Activated T-cell treated with anti-CD3 and anti-CD28 coated beads, Interleukin-2, amount 50 U/mL, for 72 hours (primary cell): ENCODE measurements at regions not wholly inside any gene's neighbourhood (a gene's known extent, or its start where the extent isn't known, plus 50 kb on each side); places are given as distances from the start of the nearest gene placed in this dataset.
A peak's percentile ranks its signal among the peaks of the same experiment; 100 is the strongest.
"Not testable (repeated sequence)": the region's sequence is repeated elsewhere in the genome, so short reads cannot be mapped to it uniquely, and the experiment has no call there.

Experiments
- ATAC-seq, 2 donors: fragments of 150-1000 bp; cut with Tn5 transposase; replicated peaks in 1 of 2; 2 replicates each; pipeline ENCODE4 v1.10.0; 2021; ENCODE audit warnings: moderate library complexity in 2 of 2, mild to moderate bottlenecking in 1 of 2
- DNase-seq, 2 donors: peaks; one replicate each; pipeline ENCODE4 v3.0.0; 2021 to 2022; ENCODE audit warnings: mixed read lengths in 1 of 2
- H3K27ac Mint-ChIP-seq: one replicate; pipeline ENCODE4 v1.8.0; 2022; ENCODE audit warnings: mild to moderate bottlenecking, moderate library complexity, mixed read lengths
- H3K27me3 Mint-ChIP-seq: one replicate; pipeline ENCODE4 v1.8.0; 2022; ENCODE audit warnings: low read depth, mixed read lengths
- H3K36me3 Mint-ChIP-seq, 2 donors: one replicate each; pipeline ENCODE4 v1.8.0; 2022; ENCODE audit warnings: mixed read lengths in 2 of 2, mild to moderate bottlenecking in 1 of 2; ENCODE audit not compliant: insufficient read depth in 2 of 2
- H3K4me1 Mint-ChIP-seq: one replicate; pipeline ENCODE4 v1.8.0; 2022; ENCODE audit warnings: low read depth, mixed read lengths
- H3K4me3 Mint-ChIP-seq, 2 donors: one replicate each; pipeline ENCODE4 v1.8.0; 2022; ENCODE audit warnings: mild to moderate bottlenecking in 2 of 2, mixed read lengths in 2 of 2, moderate library complexity in 2 of 2
- H3K9me3 Mint-ChIP-seq, 2 donors: one replicate each; pipeline ENCODE4 v1.8.0; 2022; ENCODE audit warnings: mixed read lengths in 2 of 2

DNA sequence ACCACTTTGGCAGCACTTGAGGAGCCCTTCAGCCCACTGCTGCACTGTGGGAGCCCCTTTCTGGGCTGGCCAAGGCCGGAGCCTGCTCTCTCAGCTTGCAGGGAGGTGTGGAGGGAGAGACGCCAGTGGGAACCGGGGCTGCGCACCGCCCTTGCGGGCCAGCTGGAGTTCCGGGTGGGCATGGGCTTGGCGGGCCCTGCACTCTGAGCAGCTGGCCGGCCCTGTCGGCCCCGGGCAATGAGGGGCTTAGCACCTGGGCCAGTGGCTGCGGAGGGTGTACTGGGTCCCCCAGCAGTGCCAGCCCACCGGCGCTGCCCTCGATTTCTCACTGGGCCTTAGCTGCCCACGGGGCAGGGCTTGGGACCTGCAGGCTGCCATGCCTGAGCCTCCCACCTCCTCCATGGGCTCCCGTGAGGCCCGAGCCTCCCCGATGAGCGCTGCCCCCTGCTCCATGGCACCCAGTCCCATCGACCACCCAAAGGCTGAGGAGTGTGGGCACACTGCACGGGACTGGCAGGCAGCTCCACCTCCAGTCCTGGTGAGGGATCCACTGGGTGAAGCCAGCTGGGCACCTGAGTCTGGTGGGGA lies 253.6 kb upstream of the AMIGO2 start:
- peaks cover 14 to 20% of the 10 kb centered on the region in 2 donors for H3K36me3 Mint-ChIP-seq
- not testable (repeated sequence) for H3K27me3 Mint-ChIP-seq, H3K4me3 Mint-ChIP-seq, H3K27ac Mint-ChIP-seq, DNase-seq, ATAC-seq
- H3K9me3 Mint-ChIP-seq, result peaks cover 10 to 15% of the 10 kb centered on the region in 2 donors
- peaks cover 65% of the 10 kb centered on the region for H3K4me1 Mint-ChIP-seq

- Mint-ChIP-seq H3K9me3 (peaks cover 1 to 3% of the 10 kb centered on the region in 2 donors), H3K27me3 (no peaks in the 10 kb centered on the region), H3K4me1 (peaks cover 40% of the 10 kb centered on the region), H3K4me3 (no peak overlapping the region), H3K27ac (peak overlapping the region; percentile 82), H3K36me3 (peaks cover 1 to 2% of the 10 kb centered on the region in 2 donors)
- ATAC-seq (peak; percentile 53 to 55), DNase-seq (no peak)
Observed at GRCh38 chr12:47328831-47329545, 249.2 kb upstream of the AMIGO2 start.

GRCh38 chr12:47326190-47326589 lies 246.4 kb upstream of the AMIGO2 start:
- Mint-ChIP-seq H3K27ac (no peak overlapping the region), H3K4me3 (no peak overlapping the region), H3K4me1 (peaks cover 40% of the 10 kb centered on the region), H3K36me3 (peaks cover 1 to 2% of the 10 kb centered on the region in 2 donors), H3K27me3 (no peaks in the 10 kb centered on the region), H3K9me3 (peaks cover 1 to 3% of the 10 kb centered on the region in 2 donors)
- DNase-seq (no peak), ATAC-seq (no peak)

DNA sequence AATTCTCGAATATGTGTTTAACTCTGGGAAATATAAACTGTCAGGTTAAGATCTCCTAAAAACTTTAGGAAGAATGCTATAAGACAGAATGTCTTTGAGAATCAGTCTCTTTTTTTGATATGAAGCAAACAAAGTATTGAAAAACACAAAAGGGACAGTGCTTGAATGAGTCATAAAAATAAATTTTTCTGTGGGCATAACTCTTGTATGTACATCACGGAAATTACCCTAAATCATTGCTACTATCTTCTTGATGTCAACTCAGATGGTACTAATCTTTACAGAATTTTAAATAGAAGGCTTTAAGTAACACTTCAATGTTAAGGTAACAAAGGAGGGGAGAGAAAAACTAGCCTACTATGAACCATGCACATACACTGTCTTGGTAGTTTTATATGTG lies 244.0 kb upstream of the AMIGO2 start:
- peak in 1 of 2 donors; percentile 40 for ATAC-seq
- Mint-ChIP-seq H3K4me3 (no peak overlapping the region), H3K9me3 (peaks cover 1 to 2% of the 10 kb centered on the region in 2 donors), H3K27ac (no peak overlapping the region), H3K4me1 (peaks cover 28% of the 10 kb centered on the region), H3K27me3 (no peaks in the 10 kb centered on the region), H3K36me3 (peaks cover 1 to 4% of the 10 kb centered on the region in 2 donors)
- DNase-seq, result no peak

DNA sequence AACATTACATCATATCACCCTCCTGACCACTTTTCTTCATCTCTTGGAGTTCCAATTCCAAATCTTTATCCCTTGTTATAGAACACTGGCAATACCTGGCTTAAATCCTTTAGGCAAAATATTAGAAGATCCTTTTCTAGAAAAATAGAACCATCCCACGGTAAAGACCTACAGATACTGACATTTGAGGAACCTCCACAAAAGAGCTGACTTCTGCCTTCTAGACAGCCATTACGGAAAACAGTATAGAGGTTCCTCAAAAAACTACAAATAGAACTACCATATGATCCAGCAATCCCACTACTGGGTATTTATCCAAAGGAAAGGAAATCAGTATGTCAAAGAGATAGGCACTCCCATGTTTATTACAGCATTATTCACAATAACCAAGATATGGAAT lies 241.7 kb upstream of the AMIGO2 start:
- Mint-ChIP-seq H3K36me3 (peaks cover 1 to 4% of the 10 kb centered on the region in 2 donors), H3K27me3 (no peaks in the 10 kb centered on the region), H3K4me3 (no peak overlapping the region), H3K27ac (no peak overlapping the region), H3K4me1 (peaks cover 27% of the 10 kb centered on the region), H3K9me3 (peaks cover 0 to 1% of the 10 kb centered on the region in 2 donors)
- no peak for ATAC-seq
- DNase-seq, result no peak

DNA sequence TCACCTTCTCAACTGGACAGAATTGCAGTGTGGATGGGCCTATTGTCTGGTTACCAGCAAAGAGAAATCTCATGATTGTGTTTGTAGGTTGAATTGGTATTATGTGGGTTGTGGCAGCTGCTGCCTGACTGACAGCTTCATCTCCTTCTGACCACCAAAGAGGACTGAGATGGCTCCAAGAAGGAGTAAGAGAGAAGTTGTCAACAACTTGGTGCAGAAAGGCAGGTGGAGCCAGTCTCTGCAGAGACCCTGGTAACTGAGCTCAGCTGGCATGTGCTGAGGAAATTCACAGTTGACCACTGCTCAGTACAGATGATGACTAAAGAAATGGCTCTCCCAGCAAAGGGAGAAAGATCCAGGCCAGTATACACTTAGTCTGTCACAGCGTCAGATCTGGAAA lies 240.0 kb upstream of the AMIGO2 start:
- Mint-ChIP-seq H3K27me3 (no peaks in the 10 kb centered on the region), H3K9me3 (no peaks in the 10 kb centered on the region), H3K4me1 (peaks cover 29% of the 10 kb centered on the region), H3K4me3 (no peak overlapping the region), H3K36me3 (peaks cover 0 to 4% of the 10 kb centered on the region in 2 donors), H3K27ac (peak overlapping the region; percentile 2)
- ATAC-seq (no peak), DNase-seq (no peak)

DNA sequence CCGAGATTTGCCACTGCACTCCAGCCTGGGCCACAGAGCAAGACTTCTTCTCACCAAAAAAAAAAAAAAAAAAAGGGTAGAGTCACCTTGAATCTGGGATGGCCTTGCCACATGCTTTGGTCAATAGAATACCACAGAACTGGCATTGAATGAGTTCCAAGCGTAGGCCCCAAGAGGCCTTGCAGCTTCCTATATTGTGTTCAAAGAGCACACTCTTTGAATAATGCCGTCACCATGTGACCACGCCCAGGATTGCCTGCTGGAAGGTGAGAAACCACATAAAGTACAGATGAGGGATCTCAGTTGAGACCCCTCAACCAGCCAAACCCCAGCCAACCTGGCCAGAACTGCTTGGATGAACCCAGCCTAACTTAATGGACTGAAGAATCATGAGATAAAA lies 239.2 kb upstream of the AMIGO2 start:
- H3K27me3 Mint-ChIP-seq, result no peaks in the 10 kb centered on the region
- peaks cover 29% of the 10 kb centered on the region for H3K4me1 Mint-ChIP-seq
- no peak for DNase-seq
- no peak overlapping the region for H3K4me3 Mint-ChIP-seq
- peak in 1 of 2 donors; percentile 35 for ATAC-seq
- peaks cover 0 to 4% of the 10 kb centered on the region in 2 donors for H3K36me3 Mint-ChIP-seq
- peak overlapping the region; percentile 51 for H3K27ac Mint-ChIP-seq
- no peaks in the 10 kb centered on the region for H3K9me3 Mint-ChIP-seq

DNA sequence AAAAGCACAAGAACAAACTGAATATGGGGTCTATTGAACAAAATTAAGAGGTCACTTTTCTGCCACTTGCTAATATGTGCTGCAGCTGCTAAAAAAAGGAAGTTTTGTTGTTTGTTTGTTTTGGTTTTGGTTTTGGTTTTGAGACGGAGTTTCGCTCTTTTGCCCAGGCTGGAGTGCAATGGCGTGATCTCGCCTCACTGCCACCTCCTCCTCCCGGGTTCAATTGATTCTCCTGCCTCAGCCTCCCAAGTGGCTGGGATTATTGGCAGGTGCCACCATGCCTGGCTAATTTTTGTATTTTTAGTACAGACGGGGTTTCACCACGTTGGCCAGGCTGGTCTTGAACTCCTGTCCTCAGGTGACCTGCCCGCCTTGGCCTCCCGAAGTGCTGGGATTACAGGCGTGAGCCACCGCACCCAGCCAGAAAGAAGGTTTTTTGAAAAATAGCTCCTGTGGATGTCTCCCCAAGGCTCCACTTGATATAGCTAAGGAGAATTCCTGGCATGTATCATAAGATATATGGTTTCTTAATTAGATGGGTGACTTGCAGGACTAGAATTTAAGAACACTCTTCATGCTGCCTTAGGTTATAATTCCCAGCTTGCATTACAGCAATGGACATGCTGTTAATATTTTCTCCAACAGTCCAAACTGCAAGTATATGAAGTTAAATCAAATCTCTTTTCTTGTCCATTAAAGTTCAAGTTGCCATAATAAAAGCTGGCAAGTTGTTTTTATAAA lies 237.6 kb upstream of the AMIGO2 start:
- no peak for DNase-seq
- Mint-ChIP-seq H3K4me3 (peak overlapping the region in 1 of 2 donors; percentile 40), H3K9me3 (no peaks in the 10 kb centered on the region), H3K27me3 (no peaks in the 10 kb centered on the region), H3K27ac (peak overlapping the region; percentile 49), H3K36me3 (peaks cover 0 to 4% of the 10 kb centered on the region in 2 donors), H3K4me1 (peaks cover 27% of the 10 kb centered on the region)
- no peak for ATAC-seq

DNA sequence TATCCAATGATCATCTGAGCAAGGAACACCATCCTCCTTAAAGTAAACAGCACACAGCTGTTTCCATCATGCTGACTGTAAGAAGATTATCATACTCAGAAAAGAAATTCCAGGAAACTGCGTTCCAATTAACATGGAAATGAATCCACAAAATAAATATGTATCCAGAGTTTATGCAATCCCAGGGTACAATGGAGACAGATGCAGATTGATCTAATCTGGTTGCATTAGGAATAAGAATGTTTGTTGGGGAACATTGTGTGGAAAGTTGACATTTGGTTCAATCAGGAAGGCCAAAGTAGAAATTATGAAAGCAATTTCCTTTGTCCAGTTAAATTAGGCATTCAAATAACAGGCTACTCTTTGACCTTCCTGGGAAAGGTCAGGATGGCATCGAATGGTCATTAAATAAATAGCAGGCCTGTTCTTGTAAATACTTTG lies 236.9 kb upstream of the AMIGO2 start:
- peaks cover 24% of the 10 kb centered on the region for H3K4me1 Mint-ChIP-seq
- no peak for ATAC-seq
- no peaks in the 10 kb centered on the region for H3K27me3 Mint-ChIP-seq
- H3K36me3 Mint-ChIP-seq, result peaks cover 0 to 4% of the 10 kb centered on the region in 2 donors
- DNase-seq, result no peak
- H3K4me3 Mint-ChIP-seq, result peak overlapping the region in 1 of 2 donors; percentile 40
- H3K27ac Mint-ChIP-seq, result peak overlapping the region; percentile 34
- H3K9me3 Mint-ChIP-seq, result peaks cover under 1% of the 10 kb centered on the region in 2 donors

GRCh38 chr12:47314996-47315395 lies 235.2 kb upstream of the AMIGO2 start:
- peaks cover 8 to 11% of the 10 kb centered on the region in 2 donors for H3K36me3 Mint-ChIP-seq
- peaks cover 3 to 4% of the 10 kb centered on the region in 2 donors for H3K9me3 Mint-ChIP-seq
- no peak for ATAC-seq
- H3K4me1 Mint-ChIP-seq, result peaks cover 40% of the 10 kb centered on the region
- DNase-seq, result no peak
- H3K4me3 Mint-ChIP-seq, result no peak overlapping the region
- H3K27me3 Mint-ChIP-seq, result no peaks in the 10 kb centered on the region
- no peak overlapping the region for H3K27ac Mint-ChIP-seq

GRCh38 chr12:47312808-47313426 lies 233.2 kb upstream of the AMIGO2 start:
- H3K9me3 Mint-ChIP-seq, result peaks cover 3 to 18% of the 10 kb centered on the region in 2 donors
- H3K27ac Mint-ChIP-seq, result peak overlapping the region; percentile 74
- no peak overlapping the region for H3K4me3 Mint-ChIP-seq

GRCh38 chr12:47312147-47312546 lies 232.4 kb upstream of the AMIGO2 start:
- H3K4me3 Mint-ChIP-seq, result no peak overlapping the region
- ATAC-seq (no peak), DNase-seq (no peak)
- peaks cover 65% of the 10 kb centered on the region for H3K4me1 Mint-ChIP-seq
- H3K9me3 Mint-ChIP-seq, result peaks cover 3 to 19% of the 10 kb centered on the region in 2 donors
- peaks cover 12 to 34% of the 10 kb centered on the region in 2 donors for H3K36me3 Mint-ChIP-seq
- H3K27ac Mint-ChIP-seq, result no peak overlapping the region
- H3K27me3 Mint-ChIP-seq, result no peaks in the 10 kb centered on the region

More at GRCh38 chr12:47312808-47313426, 233.2 kb upstream of the AMIGO2 start:
- Mint-ChIP-seq H3K36me3 (peaks cover 12 to 28% of the 10 kb centered on the region in 2 donors), H3K4me1 (peaks cover 57% of the 10 kb centered on the region), H3K27me3 (no peaks in the 10 kb centered on the region)
- DNase-seq (no peak), ATAC-seq (no peak)
